Myocyte (in vitro differentiated cells): ENCODE measurements at regions not wholly inside any gene's neighbourhood (a gene's known extent, or its start where the extent isn't known, plus 50 kb on each side); places are given as distances from the start of the nearest gene placed in this dataset.
"Not testable (repeated sequence)": the region's sequence is repeated elsewhere in the genome, so short reads cannot be mapped to it uniquely, and the experiment has no call there.

Experiments used
- DNase-seq: peaks from one replicate; pipeline ENCODE4 v3.0.0-alpha.2; 2012; ENCODE audit warnings: low read depth

DNA sequence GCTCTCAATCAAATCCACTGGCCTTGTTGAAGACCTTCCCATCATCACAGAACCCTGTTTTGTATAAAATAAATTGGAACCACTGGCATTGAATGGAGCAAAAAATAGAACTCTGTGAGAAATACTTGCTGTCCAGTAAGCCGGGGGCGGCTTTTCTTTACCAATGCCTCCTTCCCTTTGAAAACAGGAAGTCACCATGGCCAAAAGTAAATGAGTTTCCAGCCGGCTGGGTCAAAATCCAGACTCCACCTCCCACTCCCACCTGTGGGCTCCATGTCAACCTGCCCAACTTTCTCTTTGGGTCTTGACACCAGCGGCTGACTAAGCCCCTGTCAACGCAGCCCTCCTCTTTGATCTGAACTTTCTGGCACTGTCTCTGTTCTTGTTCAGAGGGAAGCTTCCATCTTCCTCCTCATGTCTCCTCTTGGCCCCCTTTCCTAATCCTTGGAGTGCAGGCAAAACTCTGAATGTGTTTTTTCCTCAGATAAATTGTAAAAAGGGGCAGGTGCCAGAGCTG lies 95.2 kb downstream of the TFAP2C start:
- no peak for DNase-seq

DNA sequence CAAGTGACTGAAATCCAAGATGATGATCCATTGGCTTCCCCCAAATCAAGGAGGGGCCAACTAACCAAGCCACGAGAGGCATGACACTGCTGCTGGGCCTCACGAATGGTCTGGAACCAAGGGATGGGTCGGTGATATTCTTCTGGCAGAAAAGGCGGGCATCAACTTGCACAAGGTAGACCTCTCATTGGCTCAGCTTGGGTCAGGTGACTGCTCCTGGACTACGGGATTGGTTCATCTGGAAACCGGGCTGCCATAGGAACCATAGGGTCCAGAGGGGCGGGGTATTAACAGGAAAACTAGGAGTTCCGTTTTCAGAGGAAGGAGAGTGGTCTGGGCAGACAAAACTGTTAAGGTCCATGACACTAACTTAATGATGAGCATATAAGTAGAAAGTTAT lies 100.9 kb downstream of the TFAP2C start:
- no peak for DNase-seq

DNA sequence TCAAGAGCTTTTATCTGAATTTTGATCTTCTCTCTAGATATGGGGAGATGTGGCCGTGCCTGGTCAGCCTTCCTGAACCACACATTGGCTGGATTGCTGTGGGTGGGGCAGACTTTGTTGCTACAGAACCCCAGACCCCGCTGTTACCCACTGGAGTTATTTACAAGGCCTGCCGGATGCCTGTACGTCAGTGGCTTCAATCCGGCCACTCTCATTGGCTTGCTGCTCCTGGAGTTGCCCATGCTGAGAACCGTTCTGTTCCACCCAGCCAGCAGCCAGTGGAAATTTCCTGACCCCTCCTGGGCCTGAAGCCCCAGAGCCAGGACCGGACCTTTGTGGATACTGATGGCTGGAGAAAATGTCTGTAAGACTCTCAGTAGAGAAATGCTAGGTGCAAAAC lies 101.9 kb downstream of the TFAP2C start:
- DNase-seq = no peak

DNA sequence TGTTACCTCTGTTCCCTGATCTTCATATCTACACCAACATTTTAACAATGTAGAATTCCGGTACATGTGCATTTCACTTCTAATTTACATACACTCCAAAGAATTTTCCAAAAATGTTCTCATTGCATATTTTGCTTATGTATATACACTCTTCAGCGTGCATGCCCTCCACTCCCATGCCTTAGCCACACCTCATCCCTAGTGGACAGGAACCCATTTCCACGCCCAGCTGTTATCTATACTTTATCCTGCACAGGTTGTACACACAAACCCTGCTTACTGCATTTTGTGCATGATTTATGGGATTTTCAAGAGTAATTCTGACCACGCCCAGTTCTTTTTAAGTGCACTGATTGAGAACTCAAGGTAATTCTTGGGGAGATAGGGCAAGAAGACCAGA lies 102.4 kb downstream of the TFAP2C start:
- no peak for DNase-seq

DNA sequence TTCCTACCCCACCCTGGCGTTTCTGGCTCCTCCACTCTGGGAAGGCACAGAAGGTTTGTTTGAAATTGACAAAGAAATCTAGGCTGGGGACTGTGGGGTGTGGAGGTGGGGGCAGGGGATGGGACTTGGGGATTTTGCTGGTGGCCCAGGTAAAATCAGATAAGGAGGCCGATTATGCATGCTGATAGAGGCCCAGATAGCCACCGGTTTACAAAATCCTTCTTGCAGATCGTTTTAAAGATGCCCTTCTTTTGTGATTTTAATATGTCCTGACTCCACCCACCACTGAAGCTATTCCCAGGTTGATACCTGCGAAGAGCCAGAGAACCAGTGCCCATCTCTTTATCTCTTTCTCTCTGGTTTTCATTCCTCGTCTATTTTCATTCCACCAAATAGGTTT lies 104.9 kb downstream of the TFAP2C start:
- no peak for DNase-seq

DNA sequence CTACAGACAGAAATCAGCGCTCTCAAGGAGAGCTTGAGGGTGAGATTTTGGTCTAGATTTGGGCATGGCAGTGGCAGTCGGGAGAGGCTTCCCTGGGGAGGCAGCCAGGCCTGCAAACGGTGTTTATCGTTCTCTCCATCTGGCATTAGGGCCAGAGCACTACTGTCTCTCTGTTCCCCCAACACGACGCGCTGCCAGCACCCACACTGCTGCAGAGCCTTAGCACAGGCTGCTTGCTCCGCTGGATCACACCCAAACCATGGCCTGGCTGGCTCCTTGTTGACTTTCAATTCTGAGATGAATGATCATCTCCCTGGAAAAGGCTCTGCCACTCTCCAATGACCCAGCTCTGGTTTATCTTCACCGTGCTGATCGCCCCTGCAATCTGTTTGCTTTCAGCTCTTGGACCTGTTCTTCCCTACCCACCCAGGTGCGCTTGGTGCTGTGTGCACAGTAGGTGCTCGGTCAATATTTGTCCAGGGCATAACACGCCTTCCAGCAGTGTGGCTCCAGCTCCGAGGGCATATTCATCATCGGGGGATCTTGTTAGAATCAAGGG lies 106.1 kb downstream of the TFAP2C start:
- DNase-seq = no peak

DNA sequence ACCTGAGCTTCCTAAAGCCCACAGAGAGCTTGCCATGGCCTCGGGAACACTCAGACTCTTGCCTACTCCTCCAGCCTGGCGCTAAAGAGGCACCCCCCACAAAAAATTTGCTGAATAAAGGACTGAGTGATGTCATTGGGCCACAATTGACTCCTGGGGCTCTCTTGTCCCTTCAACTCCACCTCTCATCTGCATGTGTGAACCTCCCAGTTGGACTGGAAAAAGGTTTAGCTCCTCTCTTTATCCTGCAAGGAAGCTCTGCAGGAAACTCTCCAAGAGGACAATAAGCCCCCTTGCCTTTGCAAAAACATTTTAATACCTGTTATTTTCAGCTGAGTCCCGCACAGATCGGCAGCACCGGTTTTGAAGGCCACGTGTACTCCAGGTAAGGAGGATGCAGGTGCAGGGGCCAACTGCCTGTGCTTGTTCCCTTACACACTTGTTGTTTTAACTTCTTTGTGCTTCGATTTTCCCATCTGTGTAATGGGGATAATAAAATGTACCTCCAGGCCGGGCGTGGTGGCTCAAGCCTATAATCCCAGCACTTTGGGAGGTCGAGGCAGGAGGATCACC lies 107.3 kb downstream of the TFAP2C start:
- no peak for DNase-seq

DNA sequence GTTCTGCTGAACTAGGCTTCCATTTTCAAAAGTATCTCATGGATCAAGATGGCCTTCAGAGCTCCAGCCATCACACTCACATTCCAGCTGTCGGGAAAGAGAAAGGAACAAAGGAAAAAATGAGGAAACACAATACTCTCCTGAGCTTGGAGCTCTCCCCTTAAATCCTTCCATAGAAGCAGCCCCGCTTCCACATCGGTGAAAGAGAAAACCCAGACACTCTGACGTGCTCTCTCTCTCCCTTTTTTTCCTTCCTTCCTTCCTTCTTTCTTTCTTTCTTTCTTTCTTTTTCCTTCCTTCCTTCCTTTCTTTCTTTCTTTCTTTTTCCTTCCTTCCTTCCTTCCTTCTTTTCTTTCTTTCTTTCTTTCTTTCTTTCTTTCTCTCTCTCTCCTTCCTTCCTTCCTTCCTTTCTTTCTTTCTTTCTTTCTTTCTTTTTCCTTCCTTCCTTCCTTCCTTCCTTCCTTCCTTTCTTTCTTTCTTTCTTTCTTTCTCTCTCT lies 115.3 kb downstream of the TFAP2C start:
- DNase-seq = not testable (repeated sequence)

DNA sequence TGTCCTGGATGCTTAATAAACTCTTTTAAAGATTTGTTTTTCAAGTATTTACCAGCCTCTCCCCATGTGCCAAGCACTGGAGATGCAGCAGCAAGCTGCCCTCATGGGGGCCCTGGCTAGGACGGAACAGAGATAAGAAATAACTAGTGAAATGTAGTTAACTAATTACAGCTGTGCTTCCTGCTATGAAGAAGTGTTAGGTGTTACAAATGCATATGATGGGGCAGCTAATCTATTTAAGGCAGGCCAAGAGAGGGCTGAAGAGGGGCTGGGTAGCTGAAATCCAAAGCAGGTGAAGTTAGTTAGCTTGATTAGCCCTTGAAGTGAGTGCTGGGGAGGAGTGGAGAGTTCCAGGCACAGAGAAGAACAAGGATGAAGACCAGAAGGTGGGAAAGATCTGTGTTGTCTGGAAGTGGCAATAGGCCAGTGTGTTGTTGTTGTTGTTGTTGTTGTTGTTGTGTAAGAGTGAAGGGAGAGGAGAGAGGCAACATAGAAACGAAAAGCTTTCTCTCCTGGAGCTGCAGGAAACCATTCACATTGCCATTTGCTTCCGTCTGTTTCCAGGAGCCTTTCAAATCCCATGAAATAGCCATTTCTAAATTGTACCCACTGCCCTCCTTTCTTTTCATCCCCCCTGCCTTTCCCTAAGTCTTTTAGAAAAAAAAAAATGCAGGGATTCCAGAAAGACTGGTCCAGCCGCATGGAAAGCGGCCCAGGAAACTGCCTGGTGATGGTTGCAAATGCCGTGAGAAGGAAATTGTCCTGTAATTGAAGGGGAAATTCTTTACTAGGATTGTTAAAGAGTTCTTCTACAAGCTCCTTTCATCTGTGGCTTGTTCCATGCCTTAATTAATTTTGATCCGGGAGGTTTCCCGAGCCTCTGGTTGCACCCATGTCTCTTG lies 119.6 kb downstream of the TFAP2C start:
- no peak for DNase-seq

DNA sequence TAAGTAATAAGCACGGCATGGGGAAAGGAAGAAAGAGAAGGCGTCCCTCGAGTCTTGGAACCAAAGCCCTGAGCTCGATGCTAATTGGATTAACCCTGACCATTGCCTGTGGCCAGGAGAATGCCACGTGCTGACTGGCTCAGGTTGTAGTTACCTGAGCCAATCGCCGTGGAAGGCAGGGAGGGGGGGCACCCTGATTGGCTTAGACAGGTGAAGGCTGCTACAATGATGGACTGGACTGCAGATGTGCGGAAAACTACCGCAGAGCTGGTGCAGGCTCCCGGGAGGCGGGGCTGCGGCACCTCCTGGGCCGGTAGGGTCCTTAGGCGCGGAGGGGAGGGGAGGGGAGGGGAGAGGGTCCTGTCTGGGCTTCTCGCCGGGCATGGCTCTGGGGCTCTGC lies 121.3 kb downstream of the TFAP2C start:
- DNase-seq = no peak

DNA sequence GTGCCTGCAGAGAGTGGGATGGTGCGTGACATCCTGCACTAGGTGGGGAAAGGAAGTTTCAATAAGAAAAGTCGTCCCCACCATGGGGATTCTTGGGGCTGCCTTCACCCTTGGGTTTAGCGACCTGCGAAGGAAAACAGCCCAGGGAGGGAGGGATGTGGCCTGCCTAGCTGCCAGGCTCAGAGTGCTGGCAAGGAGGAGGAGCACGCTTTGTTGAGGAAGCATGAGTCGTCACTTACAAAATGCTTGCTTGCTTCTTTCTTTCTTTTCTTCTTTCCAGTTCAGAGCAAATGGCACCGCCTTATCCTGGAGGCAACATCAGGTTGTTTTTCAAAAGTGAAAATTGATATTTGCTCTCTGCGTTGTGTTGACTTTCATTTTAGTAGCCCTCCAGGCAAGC lies 123.2 kb downstream of the TFAP2C start:
- no peak for DNase-seq

DNA sequence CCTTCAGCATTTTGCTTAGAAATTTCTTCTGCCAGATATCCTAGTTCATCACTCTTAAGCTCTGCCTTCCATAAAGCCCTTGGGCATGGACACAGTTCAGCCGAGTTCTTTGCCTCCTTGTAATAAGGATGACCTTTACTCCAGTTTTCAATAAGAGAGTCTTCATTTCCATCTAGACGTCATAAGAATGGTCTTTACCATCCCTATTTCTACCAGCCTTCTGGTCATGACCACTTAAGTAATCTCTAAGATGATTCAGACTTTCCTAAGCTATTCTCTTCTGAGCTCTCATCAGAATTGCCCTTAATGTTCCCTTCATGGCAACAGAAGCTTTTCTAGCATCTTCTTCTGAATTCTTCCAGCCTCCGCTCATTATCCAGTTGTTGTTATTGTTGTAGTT lies 126.1 kb downstream of the TFAP2C start:
- DNase-seq = no peak

DNA sequence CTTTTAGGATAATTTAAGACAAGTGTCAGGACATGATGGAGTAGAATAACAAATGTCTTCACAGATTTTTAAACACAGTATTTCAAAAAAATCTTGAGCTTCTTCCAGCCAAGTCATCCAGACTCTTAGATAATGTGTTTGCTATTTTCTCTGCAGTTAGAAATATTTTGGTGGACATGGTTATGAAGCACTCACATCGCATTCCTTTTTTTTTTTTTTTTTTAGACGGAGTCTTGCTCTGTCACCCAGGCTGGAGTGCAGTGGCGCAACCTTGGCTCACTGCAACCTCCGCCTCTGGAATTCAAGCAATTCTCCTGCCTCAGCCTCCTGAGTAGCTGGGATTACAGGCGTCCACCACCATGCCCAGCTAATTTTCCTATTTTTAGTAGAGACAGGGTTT lies 127.6 kb downstream of the TFAP2C start:
- DNase-seq = not testable (repeated sequence)

DNA sequence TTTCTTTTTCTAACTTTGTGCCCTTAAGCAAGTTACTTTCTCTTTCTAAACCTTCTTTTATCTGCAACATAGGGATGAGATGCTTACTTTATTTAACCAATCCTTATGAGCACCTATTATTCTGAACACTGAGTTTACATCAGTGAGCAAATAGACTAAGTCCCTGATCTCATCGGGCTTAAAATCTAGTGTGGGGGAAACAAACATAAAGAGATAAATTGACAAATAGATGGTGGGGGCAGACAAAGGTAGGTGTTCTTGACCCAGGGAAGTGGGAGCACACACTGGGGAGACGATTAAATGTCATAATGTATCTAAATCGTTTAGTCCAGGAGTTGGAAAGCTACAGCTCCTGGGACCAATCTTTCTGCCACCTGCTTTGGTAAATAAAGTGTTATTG lies 129.6 kb downstream of the TFAP2C start:
- no peak for DNase-seq

DNA sequence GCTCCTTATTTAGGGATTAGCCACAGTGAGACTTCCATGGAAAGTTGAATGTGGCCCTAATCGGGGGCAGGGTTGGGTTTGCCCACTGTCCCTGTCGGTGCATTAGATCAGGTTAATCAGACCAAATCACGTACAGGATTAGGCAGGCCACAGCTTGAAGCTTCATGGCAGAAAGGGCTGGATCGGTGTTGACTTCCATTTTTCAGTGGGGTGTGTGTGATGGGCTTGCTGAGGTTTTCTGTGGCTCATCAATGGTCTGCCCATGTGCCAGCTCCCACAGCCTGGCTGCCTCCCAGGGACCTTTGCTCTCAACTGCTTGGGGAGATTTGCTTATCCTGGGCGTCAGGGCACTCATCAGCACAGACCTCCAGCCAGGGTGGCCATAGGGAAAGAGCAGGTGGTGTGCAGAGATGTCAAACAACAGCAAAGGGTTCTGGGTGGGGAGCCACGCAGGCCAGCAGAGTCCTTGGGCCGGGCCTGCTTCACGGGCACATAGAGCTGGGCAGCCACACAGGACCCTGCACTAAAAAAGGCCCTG lies 130.7 kb downstream of the TFAP2C start:
- no peak for DNase-seq

DNA sequence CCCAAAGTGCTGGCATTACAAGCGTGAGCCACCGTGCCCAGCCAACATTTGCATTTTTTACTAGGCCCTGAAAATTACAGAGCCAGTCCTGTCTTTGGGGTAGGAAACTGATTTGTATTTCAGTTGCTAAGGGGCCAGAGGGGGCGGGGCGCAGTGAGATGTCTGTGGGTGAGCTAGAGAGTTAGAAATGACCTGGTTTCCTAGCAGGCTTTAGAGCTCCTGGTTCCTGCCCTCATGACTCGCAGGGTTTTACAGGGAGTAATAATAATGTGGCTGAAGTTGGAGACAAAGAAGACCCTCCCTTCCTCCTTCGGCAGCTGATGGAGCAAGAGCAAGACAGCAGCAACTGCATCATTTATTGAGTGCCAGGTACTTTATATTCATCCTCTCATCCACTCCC lies 131.5 kb downstream of the TFAP2C start:
- DNase-seq = no peak

DNA sequence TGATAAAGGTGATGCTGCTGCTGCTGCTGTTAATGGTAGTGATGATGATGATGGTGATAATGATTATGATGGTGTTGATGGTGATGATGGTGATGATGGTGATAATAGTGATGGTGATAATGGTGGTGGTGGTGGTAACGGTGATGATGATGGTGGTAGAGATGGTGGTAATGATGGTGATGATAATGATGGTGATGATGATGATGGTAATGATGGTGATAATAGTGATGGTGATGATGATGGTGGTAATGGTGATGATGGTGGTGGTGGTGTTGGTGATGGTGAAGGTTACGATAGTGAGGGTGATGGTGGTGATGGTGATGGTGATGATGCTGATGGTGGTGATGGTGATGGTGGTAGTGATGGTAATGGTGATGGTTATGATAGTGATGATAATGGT lies 132.3 kb downstream of the TFAP2C start:
- no peak for DNase-seq

DNA sequence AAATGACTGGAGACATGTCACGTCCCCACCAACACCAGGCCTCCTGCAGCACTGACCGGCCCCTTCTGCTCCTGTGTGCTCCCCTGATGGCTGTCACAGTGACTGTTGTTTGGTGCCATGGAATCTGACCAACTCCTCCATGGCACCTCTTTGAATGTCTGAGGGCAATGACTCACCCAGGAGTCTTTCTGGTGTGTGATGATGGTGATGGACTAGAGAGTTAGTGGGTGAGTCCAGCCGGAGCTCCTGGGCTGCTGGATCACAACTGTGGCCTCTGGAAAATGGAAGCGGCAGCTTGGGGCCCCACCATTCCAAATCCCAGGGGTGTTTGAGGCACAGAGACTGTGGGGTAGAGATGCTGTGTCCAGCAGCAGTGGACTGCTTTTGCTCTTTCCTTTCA lies 133.3 kb downstream of the TFAP2C start:
- no peak for DNase-seq

DNA sequence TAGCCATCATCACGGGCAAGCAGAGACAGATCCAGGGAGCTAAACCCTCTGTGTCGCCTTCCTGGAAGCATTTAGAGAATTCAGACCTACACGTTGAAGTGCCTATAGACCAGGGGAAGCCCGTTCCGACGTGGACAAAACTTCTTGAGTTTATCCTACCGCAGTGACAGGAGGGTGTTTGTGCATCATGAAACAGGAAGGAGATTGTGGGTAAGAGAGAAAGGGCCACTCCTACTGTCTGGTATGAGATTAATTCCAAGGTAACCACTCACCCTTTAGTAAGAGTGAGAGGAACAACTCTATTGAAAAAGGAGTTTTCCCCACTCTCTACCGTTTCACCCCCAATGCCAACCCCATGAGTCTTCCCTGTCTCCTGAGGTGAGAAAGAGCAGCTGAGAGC lies 133.7 kb downstream of the TFAP2C start:
- no peak for DNase-seq

DNA sequence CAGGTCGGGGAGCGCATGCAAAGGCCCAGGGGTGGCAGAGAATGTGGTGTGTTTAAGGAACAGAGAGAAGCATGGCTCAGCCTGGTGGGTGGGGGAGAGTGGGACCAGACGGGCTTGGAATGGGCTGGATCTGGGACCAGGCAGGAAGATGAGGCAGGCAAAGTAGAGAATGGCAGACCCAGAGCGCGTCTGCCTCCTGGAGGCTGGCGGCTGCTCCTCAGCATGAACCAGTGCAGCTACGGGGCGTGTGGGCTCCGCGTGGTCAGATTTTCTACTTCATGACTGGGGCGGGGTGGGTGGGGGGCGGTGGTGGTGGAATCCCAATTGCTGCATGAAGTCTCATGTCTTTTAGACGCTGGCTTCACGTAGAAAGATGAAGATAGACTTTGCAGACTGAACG lies 135.6 kb downstream of the TFAP2C start:
- no peak for DNase-seq

DNA sequence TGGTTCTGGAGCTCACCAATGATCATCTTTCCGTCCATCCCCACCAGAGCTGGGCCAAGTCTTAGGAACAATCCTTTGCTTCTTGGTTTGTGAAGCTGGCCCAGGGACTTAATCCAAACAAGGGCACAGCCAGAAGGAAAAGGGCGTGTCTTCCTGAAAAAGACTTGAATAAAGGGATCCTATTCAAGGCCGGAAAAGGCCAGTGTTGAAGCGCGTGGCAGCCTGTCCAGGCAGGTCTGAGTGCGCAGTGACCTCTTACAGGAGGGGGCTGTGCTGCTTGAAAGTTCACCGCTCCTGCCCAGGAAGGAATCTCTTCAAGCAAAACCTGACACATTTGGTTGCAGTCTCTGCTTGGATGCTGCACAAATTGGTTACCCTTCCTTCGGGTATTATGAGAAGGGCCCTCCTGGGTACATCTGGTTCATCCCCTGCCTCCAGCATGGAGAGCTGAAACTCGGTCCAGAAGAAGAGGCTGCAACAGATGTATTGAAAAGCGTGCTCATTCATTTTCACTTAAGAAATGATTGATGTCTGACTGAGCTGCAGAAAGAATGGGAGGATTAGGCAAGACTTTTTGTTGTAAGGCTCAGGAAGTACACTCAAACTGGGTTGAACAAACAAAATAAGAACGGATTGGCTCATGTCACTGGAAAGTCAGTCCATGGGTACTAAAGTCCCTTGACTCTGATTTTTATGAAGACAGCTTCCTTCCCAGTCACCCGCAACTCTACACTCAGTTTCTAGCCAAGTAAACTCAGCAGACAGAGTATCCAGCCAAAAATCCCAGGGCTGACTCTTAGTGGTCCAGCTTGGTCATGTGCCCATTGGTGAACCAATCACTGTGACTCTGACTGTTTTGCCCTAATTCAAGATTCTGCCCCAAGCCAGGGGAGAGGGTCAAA lies 136.3 kb downstream of the TFAP2C start:
- no peak for DNase-seq
